Ovary (tissue), 3 donors: ENCODE measurements at regions not wholly inside any gene's neighbourhood (a gene's known extent, or its start where the extent isn't known, plus 50 kb on each side); places are given as distances from the start of the nearest gene placed in this dataset.

Experiments used
- EP300 ChIP-seq: sonication (generic); formaldehyde crosslinking; IDR thresholded peaks from one replicate; pipeline ENCODE4 v1.6.1; 2017; ENCODE audit warnings: antibody characterized with exemption
- POLR2A ChIP-seq: fragments of 450-650 bp; IDR thresholded peaks from one replicate; pipeline ENCODE4 v1.6.1; 2017; ENCODE audit warnings: antibody characterized with exemption, mild to moderate bottlenecking, moderate library complexity
- TF ChIP-seq, protein P1 (sequence below), 3 donors: fragments of 450-650 bp in 2 of 3; fragments of 200-600 bp in 1 of 3; IDR thresholded peaks; one replicate each; pipeline versions ENCODE4 v1.5.1 to v1.8.0; 2016 to 2022; ENCODE audit warnings: antibody characterized with exemption in 3 of 3, mild to moderate bottlenecking in 1 of 3
- donor health status: DM: no; HTN: no; CAD: no.

DNA sequence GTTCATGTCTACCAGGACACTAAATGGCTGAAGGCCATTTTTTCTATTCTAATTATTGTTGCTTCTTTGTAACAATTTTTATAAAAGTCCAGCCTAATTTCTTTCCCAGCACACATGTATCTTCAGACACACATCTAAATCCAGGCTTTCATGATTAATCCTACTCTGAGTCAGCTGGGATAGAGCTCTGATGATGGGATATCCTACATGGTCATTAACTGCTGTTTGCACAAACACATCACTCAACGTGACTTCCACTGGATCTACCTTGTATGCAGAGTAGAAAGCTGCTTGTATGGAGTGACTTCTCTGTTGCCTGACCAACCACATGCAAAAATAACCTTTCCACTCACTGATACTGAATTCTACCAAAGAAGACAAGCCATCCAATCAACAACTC, 260.9 kb downstream of the AHR start:
- TF ChIP-seq, protein P1, sequence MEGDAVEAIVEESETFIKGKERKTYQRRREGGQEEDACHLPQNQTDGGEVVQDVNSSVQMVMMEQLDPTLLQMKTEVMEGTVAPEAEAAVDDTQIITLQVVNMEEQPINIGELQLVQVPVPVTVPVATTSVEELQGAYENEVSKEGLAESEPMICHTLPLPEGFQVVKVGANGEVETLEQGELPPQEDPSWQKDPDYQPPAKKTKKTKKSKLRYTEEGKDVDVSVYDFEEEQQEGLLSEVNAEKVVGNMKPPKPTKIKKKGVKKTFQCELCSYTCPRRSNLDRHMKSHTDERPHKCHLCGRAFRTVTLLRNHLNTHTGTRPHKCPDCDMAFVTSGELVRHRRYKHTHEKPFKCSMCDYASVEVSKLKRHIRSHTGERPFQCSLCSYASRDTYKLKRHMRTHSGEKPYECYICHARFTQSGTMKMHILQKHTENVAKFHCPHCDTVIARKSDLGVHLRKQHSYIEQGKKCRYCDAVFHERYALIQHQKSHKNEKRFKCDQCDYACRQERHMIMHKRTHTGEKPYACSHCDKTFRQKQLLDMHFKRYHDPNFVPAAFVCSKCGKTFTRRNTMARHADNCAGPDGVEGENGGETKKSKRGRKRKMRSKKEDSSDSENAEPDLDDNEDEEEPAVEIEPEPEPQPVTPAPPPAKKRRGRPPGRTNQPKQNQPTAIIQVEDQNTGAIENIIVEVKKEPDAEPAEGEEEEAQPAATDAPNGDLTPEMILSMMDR (IDR thresholded peaks at IDR 0.05), result no peak
- no peak for TF ChIP-seq EP300
- TF ChIP-seq POLR2A, result no peak
